SK-N-MC (cell line): ENCODE measurements at regions not wholly inside any gene's neighbourhood (a gene's known extent, or its start where the extent isn't known, plus 50 kb on each side); places are given as distances from the start of the nearest gene placed in this dataset.

ENCODE experiments used
- EZH2 ChIP-seq: fragments of 200-600 bp; sonication (generic); IDR thresholded peaks from one replicate; pipeline ENCODE4 v1.6.1; 2017; ENCODE audit warnings: antibody characterized with exemption
- FOXP2 ChIP-seq: optimal IDR thresholded peaks from 2 replicates; pipeline ENCODE3; 2011; ENCODE audit warnings: mild to moderate bottlenecking, moderate library complexity; ENCODE audit not compliant: insufficient read depth; ENCODE audit errors: extremely low read length, control extremely low read depth
- POLR2AphosphoS5 ChIP-seq: IDR thresholded peaks from 2 replicates; pipeline ENCODE4 v1.6.1; 2012; ENCODE audit warnings: mild to moderate bottlenecking, low read depth, low read length, borderline replicate concordance

- no peak for TF ChIP-seq POLR2AphosphoS5
- TF ChIP-seq EZH2 = no peak
- no peak for TF ChIP-seq FOXP2
Observed at GRCh38 chr14:30496852-30497251, 62.1 kb upstream of the G2E3 start.
